ENCODE measurements at regions not wholly inside any gene's neighbourhood (a gene's known extent, or its start where the extent isn't known, plus 50 kb on each side); places are given as distances from the start of the nearest gene placed in this dataset.
A peak's percentile ranks its signal among the peaks of the same experiment; 100 is the strongest.

GRCh38 chr11:92342886-92343285 is 118.3 kb downstream of the FAT3 start:
- no peaks in the 10 kb centered on the region for H3K36me3 ChIP-seq (ENCODE audit: insufficient read depth, low read length)
- no peak overlapping the region for H3K4me2 ChIP-seq (ENCODE audit: low read length)
- H3K79me2 ChIP-seq (replicated peaks; ENCODE audit: insufficient read depth, low read length), result no peaks in the 10 kb centered on the region
- no peak overlapping the region for H2AFZ ChIP-seq (ENCODE audit: low read depth, low read length)
- no peak overlapping the region for H3K27ac ChIP-seq (ENCODE audit: low read length)
- no peaks in the 10 kb centered on the region for H3K9me2 ChIP-seq (ENCODE audit: insufficient read depth, low read length)
- H3K9ac ChIP-seq (ENCODE audit: low read length), result no peak overlapping the region
- no peaks in the 10 kb centered on the region for H3K27me3 ChIP-seq (ENCODE audit: insufficient read depth, low read depth, low read length)
- no peak overlapping the region for H3K4me3 ChIP-seq (ENCODE audit: low read length)
- H3K9me3 ChIP-seq (ENCODE audit: low read length), result no peaks in the 10 kb centered on the region
- TF ChIP-seq RAD21 (conservative IDR thresholded peaks at IDR 0.05), result peak; percentile 55
- TF ChIP-seq, protein P1, sequence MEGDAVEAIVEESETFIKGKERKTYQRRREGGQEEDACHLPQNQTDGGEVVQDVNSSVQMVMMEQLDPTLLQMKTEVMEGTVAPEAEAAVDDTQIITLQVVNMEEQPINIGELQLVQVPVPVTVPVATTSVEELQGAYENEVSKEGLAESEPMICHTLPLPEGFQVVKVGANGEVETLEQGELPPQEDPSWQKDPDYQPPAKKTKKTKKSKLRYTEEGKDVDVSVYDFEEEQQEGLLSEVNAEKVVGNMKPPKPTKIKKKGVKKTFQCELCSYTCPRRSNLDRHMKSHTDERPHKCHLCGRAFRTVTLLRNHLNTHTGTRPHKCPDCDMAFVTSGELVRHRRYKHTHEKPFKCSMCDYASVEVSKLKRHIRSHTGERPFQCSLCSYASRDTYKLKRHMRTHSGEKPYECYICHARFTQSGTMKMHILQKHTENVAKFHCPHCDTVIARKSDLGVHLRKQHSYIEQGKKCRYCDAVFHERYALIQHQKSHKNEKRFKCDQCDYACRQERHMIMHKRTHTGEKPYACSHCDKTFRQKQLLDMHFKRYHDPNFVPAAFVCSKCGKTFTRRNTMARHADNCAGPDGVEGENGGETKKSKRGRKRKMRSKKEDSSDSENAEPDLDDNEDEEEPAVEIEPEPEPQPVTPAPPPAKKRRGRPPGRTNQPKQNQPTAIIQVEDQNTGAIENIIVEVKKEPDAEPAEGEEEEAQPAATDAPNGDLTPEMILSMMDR (IDR thresholded peaks at IDR 0.05; ENCODE audit: poor library complexity, severe bottlenecking), result peak; percentile 64
- no peak for TF ChIP-seq EZH2 (IDR thresholded peaks at IDR 0.05; ENCODE audit: borderline replicate concordance, insufficient read depth, low read length, poor library complexity, severe bottlenecking)
- TF ChIP-seq SMC3 (conservative IDR thresholded peaks at IDR 0.05; ENCODE audit: poor library complexity), result peak; percentile 72
- no peak for TF ChIP-seq EP300 (conservative IDR thresholded peaks at IDR 0.05; ENCODE audit: poor library complexity, severe bottlenecking)
- TF ChIP-seq, protein P2, sequence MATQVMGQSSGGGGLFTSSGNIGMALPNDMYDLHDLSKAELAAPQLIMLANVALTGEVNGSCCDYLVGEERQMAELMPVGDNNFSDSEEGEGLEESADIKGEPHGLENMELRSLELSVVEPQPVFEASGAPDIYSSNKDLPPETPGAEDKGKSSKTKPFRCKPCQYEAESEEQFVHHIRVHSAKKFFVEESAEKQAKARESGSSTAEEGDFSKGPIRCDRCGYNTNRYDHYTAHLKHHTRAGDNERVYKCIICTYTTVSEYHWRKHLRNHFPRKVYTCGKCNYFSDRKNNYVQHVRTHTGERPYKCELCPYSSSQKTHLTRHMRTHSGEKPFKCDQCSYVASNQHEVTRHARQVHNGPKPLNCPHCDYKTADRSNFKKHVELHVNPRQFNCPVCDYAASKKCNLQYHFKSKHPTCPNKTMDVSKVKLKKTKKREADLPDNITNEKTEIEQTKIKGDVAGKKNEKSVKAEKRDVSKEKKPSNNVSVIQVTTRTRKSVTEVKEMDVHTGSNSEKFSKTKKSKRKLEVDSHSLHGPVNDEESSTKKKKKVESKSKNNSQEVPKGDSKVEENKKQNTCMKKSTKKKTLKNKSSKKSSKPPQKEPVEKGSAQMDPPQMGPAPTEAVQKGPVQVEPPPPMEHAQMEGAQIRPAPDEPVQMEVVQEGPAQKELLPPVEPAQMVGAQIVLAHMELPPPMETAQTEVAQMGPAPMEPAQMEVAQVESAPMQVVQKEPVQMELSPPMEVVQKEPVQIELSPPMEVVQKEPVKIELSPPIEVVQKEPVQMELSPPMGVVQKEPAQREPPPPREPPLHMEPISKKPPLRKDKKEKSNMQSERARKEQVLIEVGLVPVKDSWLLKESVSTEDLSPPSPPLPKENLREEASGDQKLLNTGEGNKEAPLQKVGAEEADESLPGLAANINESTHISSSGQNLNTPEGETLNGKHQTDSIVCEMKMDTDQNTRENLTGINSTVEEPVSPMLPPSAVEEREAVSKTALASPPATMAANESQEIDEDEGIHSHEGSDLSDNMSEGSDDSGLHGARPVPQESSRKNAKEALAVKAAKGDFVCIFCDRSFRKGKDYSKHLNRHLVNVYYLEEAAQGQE (IDR thresholded peaks at IDR 0.05; ENCODE audit: borderline replicate concordance), result no peak
- no peak for TF ChIP-seq TAF1 (IDR thresholded peaks at IDR 0.05; ENCODE audit: low read depth)
- TF ChIP-seq MXI1 (conservative IDR thresholded peaks at IDR 0.05; ENCODE audit: poor library complexity, severe bottlenecking), result no peak
- TF ChIP-seq POLR2AphosphoS5 (IDR thresholded peaks at IDR 0.05), result peak; percentile 59
- H4K20me1 ChIP-seq (ENCODE audit: insufficient read depth), result no peaks in the 10 kb centered on the region
- no peaks in the 10 kb centered on the region for H3F3A ChIP-seq (ENCODE audit: insufficient read depth, low read length, poor library complexity, severe bottlenecking)

DNA sequence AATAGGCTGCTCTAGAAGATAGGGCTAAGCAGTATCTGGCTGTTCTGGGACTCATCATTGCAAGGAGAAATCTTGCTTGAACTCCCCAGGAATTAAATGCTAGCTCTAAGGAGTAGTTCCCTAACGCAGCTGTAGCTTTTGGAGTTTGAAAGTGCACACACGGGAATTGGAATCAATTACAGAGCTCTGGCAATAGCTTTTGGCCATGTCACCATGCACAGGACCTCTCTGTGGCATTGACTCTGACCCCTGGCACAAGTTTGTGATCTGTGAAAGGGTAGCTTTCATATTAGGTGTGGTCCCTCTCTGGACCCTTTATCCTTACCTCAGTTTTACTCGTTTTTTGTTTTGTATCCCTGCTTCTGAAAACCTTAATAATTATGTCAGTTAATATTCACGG is 121.6 kb downstream of the FAT3 start:
- H3K9me2 ChIP-seq (ENCODE audit: insufficient read depth, low read length), result no peaks in the 10 kb centered on the region
- H3K36me3 ChIP-seq (ENCODE audit: insufficient read depth, low read length), result no peaks in the 10 kb centered on the region
- H3K9ac ChIP-seq (ENCODE audit: low read length), result no peak overlapping the region
- H3K4me2 ChIP-seq (ENCODE audit: low read length), result no peak overlapping the region
- H3K9me3 ChIP-seq (ENCODE audit: low read length), result no peaks in the 10 kb centered on the region
- H3K4me3 ChIP-seq (ENCODE audit: low read length), result no peak overlapping the region
- H4K20me1 ChIP-seq (ENCODE audit: insufficient read depth), result no peaks in the 10 kb centered on the region
- TF ChIP-seq EZH2 (IDR thresholded peaks at IDR 0.05; ENCODE audit: borderline replicate concordance, insufficient read depth, low read length, poor library complexity, severe bottlenecking) (no peak), POLR2AphosphoS5 (IDR thresholded peaks at IDR 0.05) (no peak), SMC3 (conservative IDR thresholded peaks at IDR 0.05; ENCODE audit: poor library complexity) (no peak), TAF1 (IDR thresholded peaks at IDR 0.05; ENCODE audit: low read depth) (no peak), RAD21 (conservative IDR thresholded peaks at IDR 0.05) (no peak), MXI1 (conservative IDR thresholded peaks at IDR 0.05; ENCODE audit: poor library complexity, severe bottlenecking) (no peak), EP300 (conservative IDR thresholded peaks at IDR 0.05; ENCODE audit: poor library complexity, severe bottlenecking) (no peak)
- TF ChIP-seq, protein P1 (IDR thresholded peaks at IDR 0.05; ENCODE audit: poor library complexity, severe bottlenecking), result no peak
- TF ChIP-seq, protein P2 (IDR thresholded peaks at IDR 0.05; ENCODE audit: borderline replicate concordance), result no peak
- H3K79me2 ChIP-seq (replicated peaks; ENCODE audit: insufficient read depth, low read length), result no peaks in the 10 kb centered on the region
- H3F3A ChIP-seq (ENCODE audit: insufficient read depth, low read length, poor library complexity, severe bottlenecking), result no peaks in the 10 kb centered on the region
- H2AFZ ChIP-seq (ENCODE audit: low read depth, low read length), result no peak overlapping the region
- no peak overlapping the region for H3K27ac ChIP-seq (ENCODE audit: low read length)
- no peaks in the 10 kb centered on the region for H3K27me3 ChIP-seq (ENCODE audit: insufficient read depth, low read depth, low read length)

Data from neural cell (in vitro differentiated cells).